ENCODE measurements at regions not wholly inside any gene's neighbourhood (a gene's known extent, or its start where the extent isn't known, plus 50 kb on each side); places are given as distances from the start of the nearest gene placed in this dataset.

- TF ChIP-seq CTCF (IDR thresholded peaks at IDR 0.05; ENCODE audit: poor library complexity), result no peak
- no peak for TF ChIP-seq EZH2 (IDR thresholded peaks at IDR 0.05; ENCODE audit: borderline replicate concordance)
- TF ChIP-seq EZH2phosphoT487 (IDR thresholded peaks at IDR 0.05; ENCODE audit: low read depth, severe bottlenecking, unreplicated experiment), result no peak
These were observed 86.6 kb downstream of the LINGO1 start for GRCh38 chr15:77546050-77546501.

Measured in hepatocyte (in vitro differentiated cells).